ENCODE measurements at regions not wholly inside any gene's neighbourhood (a gene's known extent, or its start where the extent isn't known, plus 50 kb on each side); places are given as distances from the start of the nearest gene placed in this dataset.

DNA sequence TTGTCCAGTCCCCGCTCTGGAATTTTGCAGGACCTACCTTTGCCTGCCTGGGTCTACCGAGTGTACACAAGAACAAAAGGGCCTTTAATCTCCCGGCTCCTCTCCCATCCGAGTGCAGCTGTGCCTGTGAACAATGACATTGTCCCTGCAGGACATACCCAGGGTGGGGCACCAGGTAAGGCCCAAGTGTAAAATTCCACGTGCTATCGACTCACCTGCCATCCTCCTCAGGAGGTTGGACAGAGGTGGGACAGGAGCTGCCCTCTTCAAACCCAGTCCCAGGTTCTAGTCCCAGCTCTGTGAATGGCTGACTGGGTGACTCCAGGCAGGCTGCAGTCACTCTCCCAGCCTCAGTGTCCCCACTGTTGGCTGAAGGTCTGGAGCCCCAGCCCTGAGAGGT, 159.6 kb upstream of the ALDH1B1 start:
- Histone ChIP-seq H3K4me1 (replicated peaks in 1 of 2) (peaks cover 27 to 39% of the 10 kb centered on the region in 2 donors), H3K4me3 (no peak overlapping the region), H3K27ac (no peak overlapping the region)
- ATAC-seq (replicated peaks in 6 of 8), result no peak
- WGBS, 10 experiments, result 40 to 90% (median 65%) methylated on average over 2 to 4 of the region's 6 CpGs; no CpG with 5 or more reads in 6 of the 10 experiments
- in situ Hi-C loops (cut with MboI; ENCODE audit: low pct_unique_long_range_greater_than_20kb in 2 of 9, low sequenced_read_pairs in 9 of 9, unreplicated experiment in 9 of 9), result loop anchor here in 1 of 9 experiments (25.0 kb wide), 1 partner anchor 271 kb away; no protein-coding TSS in a partner anchor

DNA sequence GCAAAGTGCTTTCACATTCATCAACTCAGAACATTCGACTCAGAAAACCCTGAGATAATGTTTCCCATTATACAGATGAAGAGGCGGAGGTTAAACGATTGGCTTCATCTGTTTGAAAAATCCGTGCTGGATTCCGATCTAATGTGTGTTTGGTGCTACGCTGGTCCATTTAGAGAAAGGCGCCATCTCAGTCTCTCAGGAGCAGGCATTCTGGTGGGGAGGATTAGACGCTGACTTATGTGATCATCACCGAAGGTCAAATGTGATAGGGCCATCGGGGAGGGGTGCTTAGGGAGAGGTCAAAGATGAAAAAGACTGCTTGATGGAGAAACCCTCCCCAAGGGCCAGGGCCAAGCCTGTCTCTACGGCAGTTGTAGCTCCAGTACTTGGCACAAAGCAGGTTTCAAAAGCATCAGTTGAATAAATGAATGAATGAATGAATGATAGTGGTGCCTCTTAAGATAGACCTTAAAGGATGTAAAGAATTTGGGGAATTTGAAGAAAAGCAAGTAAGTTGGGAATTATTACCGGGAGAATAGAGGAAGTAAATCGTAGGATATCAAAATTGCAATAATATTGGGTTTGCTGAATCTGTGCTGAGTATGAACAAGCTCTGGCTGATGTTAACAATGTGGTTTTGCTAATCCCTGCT, 160.6 kb upstream of the SHB start:
- 50 to 100% (median 72%) methylated on average over 2 to 11 of the region's 13 CpGs; no CpG with 5 or more reads in 2 of the 10 experiments for WGBS, 10 experiments
- H3K4me1 ChIP-seq (replicated peaks in 1 of 2), result peaks cover 31 to 33% of the 10 kb centered on the region in 2 donors
- ATAC-seq (replicated peaks in 6 of 8), result no peak
- in situ Hi-C loops (cut with MboI; ENCODE audit: low pct_unique_long_range_greater_than_20kb in 2 of 9, low sequenced_read_pairs in 9 of 9, unreplicated experiment in 9 of 9), result loop anchor here in 1 of 9 experiments (25.0 kb wide), 1 partner anchor 267 kb away; no protein-coding TSS in a partner anchor
- no peak overlapping the region for H3K27ac ChIP-seq
- H3K4me3 ChIP-seq, result no peak overlapping the region

DNA sequence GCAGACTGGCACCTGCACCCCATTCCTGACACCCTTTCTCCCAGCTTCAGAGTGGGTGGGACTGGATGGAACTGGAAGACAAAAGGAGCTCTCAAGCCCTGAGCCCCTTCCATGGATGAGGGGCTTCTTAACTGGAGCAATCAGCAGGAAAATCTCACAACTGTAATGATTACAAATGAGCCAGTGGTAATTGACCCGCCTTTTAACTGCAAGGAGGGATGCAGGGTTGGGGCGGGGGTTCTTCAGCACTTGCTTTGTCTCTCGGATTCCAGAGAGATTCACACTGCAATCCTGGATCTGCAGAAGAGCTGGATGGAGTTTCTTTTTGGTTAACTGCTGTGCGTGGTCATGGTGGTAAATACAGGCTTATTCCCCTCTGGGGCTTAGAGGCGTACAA, 160.1 kb upstream of the SHB start:
- no peak overlapping the region for H3K27ac ChIP-seq
- in situ Hi-C loops (cut with MboI; ENCODE audit: low pct_unique_long_range_greater_than_20kb in 2 of 9, low sequenced_read_pairs in 9 of 9, unreplicated experiment in 9 of 9), result loop anchor here in 1 of 9 experiments (25.0 kb wide), 1 partner anchor 267 kb away; no protein-coding TSS in a partner anchor
- ATAC-seq (replicated peaks in 6 of 8), result no peak
- H3K4me1 ChIP-seq (replicated peaks in 1 of 2), result peaks cover 28% of the 10 kb centered on the region in 2 donors
- 40 to 80% (median 59%) methylated on average over 1 to 3 of the region's 5 CpGs; no CpG with 5 or more reads in 3 of the 10 experiments for WGBS, 10 experiments
- H3K4me3 ChIP-seq, result no peak overlapping the region

DNA sequence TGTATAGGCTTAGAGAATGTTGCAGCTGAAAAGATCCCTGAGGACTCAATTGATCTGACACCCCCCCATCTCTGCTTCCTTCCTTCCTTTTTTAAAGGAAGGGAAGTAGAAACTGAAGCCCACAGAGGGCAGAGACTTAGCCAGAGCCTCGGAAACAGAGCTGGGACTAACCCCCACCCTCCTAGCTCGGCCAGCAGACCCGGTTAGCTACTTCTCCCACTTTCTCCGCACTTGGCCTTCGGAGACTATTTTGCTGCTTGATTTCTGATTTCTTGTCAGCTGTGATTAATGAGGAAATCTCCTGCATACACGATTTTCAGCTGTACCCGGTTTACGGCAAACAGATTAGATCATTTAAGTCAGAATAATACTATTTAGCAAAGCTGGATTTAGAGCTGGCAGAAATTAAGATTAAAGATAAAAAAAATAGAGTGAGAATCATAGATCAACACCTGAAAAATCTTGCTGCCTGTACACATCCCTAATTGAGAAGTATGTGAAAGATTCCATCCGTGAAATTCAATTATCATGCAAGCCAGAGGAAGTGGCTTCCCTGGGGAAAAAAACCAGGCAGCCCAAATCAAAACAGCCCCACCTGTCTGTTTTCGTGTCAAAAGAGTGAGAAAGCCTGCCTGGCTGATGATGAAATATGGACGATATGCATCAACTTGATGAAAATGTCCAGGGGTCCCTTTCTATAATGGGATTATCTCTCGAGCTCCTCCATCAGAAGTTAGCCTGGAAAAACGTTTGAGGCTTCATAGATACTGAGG, 159.5 kb upstream of the SHB start:
- H3K27ac ChIP-seq, result no peak overlapping the region
- in situ Hi-C loops (cut with MboI; ENCODE audit: low pct_unique_long_range_greater_than_20kb in 2 of 9, low sequenced_read_pairs in 9 of 9, unreplicated experiment in 9 of 9), result loop anchor here in 1 of 9 experiments (25.0 kb wide), 1 partner anchor 266 kb away; no protein-coding TSS in a partner anchor
- peaks cover 27 to 28% of the 10 kb centered on the region in 2 donors for H3K4me1 ChIP-seq (replicated peaks in 1 of 2)
- WGBS, 10 experiments, result 6 to 48% (median 28%) methylated on average over 2 to 10 of the region's 13 CpGs
- H3K4me3 ChIP-seq, result no peak overlapping the region
- ATAC-seq (replicated peaks in 6 of 8), result no peak

DNA sequence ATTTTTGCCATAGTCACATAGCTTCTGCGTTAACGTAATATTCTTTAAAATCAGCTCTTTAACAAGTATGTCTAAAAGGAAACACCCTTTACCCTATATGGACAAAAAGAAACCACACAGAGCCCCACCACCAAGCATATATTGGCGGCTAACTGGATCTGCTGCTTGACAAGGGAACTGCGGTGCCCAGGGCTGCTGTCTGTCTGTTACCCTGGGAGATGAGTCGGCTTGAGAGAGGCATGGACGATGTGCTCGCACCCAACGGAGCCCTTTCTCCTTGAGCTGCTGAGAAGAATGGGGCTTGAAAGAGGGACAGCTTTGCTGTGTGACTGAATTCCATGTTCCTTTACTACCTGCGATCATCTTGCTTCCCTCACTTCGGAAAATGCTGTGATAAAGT, 158.6 kb upstream of the SHB start:
- Histone ChIP-seq H3K27ac (no peak overlapping the region), H3K4me1 (replicated peaks in 1 of 2) (peaks cover 27 to 28% of the 10 kb centered on the region in 2 donors), H3K4me3 (no peak overlapping the region)
- 5 to 60% (median 22%) methylated on average over 1 to 9 of the region's 10 CpGs; no CpG with 5 or more reads in 2 of the 10 experiments for WGBS, 10 experiments
- ATAC-seq (replicated peaks in 6 of 8), result peak; percentile 32 to 85 (median 67)
- in situ Hi-C loops (cut with MboI; ENCODE audit: low pct_unique_long_range_greater_than_20kb in 2 of 9, low sequenced_read_pairs in 9 of 9, unreplicated experiment in 9 of 9), result loop anchor here in 1 of 9 experiments (25.0 kb wide), 1 partner anchor 265 kb away; no protein-coding TSS in a partner anchor

DNA sequence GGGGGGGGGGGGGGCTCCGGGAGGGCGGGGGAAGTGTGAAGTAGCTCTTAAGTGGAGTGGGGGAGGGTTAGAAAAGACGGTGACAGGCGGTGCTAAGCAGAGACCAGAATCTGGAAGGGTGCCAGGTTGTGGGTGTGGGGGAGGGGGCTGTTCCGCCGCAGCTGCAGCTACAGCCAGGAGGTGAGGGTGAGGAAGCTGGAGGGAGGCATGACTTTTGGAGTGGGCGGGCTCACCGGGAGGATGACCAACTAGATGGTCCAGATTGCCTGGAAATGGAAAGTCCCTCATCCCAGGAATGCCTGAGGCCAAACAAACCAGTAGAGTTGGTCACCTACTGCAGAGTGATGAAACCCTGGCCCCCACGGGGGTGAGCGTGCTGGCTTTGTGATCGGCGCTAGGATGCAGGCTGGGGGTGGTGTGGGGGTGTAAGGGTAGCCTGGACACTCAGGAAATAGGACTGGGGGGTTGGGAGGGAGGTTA, 158.1 kb upstream of the SHB start:
- H3K4me3 ChIP-seq, result peak overlapping the region in 1 of 5 donors; percentile 1
- peaks cover 27 to 28% of the 10 kb centered on the region in 2 donors for H3K4me1 ChIP-seq (replicated peaks in 1 of 2)
- in situ Hi-C loops (cut with MboI; ENCODE audit: low pct_unique_long_range_greater_than_20kb in 2 of 9, low sequenced_read_pairs in 9 of 9, unreplicated experiment in 9 of 9), result loop anchor here in 1 of 9 experiments (25.0 kb wide), 1 partner anchor 265 kb away; no protein-coding TSS in a partner anchor
- H3K27ac ChIP-seq, result peak overlapping the region in 1 of 2 donors; percentile 8
- WGBS, 10 experiments, result 10% methylated on average over 2 of the region's 12 CpGs; no CpG with 5 or more reads in 9 of the 10 experiments
- ATAC-seq (replicated peaks in 6 of 8), result peak; percentile 83 to 93 (median 88)

DNA sequence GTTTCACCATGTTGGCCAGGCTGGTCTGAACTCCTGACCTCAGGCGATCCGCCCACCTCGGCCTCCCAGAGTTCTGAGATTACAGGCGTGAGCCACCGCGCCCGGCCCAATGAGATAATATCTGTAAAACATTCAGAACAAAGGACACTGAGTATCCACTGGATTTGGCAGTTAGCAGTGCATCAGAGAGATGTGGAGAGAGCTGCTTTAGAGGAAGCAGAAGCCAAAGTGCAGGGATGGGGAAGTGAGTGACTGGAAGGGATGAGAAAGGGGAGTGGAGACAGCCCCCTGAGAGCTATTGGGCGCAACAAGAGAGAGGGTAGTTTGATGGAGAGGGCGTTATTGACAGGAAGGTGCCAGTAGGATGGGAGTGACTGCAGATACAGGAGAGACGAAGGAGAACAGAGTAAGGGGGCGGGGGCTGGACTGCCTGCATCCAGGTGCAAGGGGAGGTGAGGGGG, 157.5 kb upstream of the SHB start:
- WGBS, 10 experiments, result 0 to 71% (median 57%) methylated on average over 1 to 9 of the region's 11 CpGs; no CpG with 5 or more reads in 5 of the 10 experiments
- ATAC-seq (replicated peaks in 6 of 8), result peak in 7 of 8 experiments; percentile 1 to 35 (median 12)
- no peak overlapping the region for H3K27ac ChIP-seq
- in situ Hi-C loops (cut with MboI; ENCODE audit: low pct_unique_long_range_greater_than_20kb in 2 of 9, low sequenced_read_pairs in 9 of 9, unreplicated experiment in 9 of 9), result loop anchor here in 1 of 9 experiments (25.0 kb wide), 1 partner anchor 264 kb away; no protein-coding TSS in a partner anchor
- H3K4me3 ChIP-seq, result no peak overlapping the region
- peaks cover 27 to 28% of the 10 kb centered on the region in 2 donors for H3K4me1 ChIP-seq (replicated peaks in 1 of 2)

DNA sequence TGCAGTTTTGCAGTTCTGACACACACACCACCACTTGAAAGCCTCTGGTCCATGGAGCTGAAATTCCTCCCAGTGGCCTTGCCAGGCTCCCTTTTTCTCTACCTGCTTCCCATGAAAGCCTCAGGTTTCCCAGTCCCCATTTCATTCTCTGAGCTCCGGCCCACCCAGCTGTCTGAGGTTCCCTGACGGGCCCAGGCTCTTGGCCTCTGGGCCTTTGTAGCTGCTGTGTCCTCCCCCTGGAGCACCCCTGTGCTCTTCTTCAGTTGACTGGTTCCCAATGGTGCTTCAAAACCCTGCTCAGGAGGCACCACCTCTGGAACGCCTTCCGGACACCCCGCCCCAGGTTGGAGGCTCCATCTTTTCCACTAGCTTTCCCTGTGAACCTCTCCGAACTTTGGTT, 155.9 kb upstream of the SHB start:
- H3K4me1 ChIP-seq (replicated peaks in 1 of 2), result peaks cover 27 to 28% of the 10 kb centered on the region in 2 donors
- WGBS, 10 experiments, result 50 to 100% (median 93%) methylated on average over 1 to 6 of the region's 6 CpGs; no CpG with 5 or more reads in 4 of the 10 experiments
- H3K27ac ChIP-seq, result no peak overlapping the region
- no peak overlapping the region for H3K4me3 ChIP-seq
- in situ Hi-C loops (cut with MboI; ENCODE audit: low pct_unique_long_range_greater_than_20kb in 2 of 9, low sequenced_read_pairs in 9 of 9, unreplicated experiment in 9 of 9), result loop anchor here in 3 of 9 experiments (25.0 kb wide), 4 partner anchors 87 to 263 kb away; no protein-coding TSS in a partner anchor
- ATAC-seq (replicated peaks in 6 of 8), result no peak

DNA sequence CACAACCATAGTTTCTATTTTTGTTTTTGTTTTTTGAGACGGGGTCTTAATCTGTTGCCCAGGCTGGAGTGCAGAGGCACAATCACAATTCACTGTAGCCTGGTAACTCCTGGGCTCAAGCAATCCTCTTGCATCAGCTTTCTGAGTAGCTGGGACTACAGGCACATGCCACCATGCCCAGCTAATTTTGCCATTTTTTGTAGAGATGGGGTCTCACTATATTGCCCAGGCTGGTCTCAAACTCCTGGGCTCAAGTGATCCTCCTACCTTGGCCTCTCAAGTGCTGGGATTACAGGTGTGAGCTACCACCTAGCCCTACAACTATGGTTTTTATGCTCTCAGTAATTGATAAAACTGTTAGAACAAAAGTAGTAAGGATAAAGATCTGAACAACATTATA, 147.5 kb upstream of the SHB start:
- in situ Hi-C loops (cut with MboI; ENCODE audit: low pct_unique_long_range_greater_than_20kb in 2 of 9, low sequenced_read_pairs in 9 of 9, unreplicated experiment in 9 of 9), result loop anchor here in 2 of 9 experiments (25.0 kb wide), 3 partner anchors 96 to 129 kb away; no protein-coding TSS in a partner anchor
- WGBS, 10 experiments, result 0 to 100% (median 77%) methylated on average over 1 of the region's 1 CpG; no CpG with 5 or more reads in 4 of the 10 experiments
- ATAC-seq (replicated peaks in 6 of 8), result no peak

DNA sequence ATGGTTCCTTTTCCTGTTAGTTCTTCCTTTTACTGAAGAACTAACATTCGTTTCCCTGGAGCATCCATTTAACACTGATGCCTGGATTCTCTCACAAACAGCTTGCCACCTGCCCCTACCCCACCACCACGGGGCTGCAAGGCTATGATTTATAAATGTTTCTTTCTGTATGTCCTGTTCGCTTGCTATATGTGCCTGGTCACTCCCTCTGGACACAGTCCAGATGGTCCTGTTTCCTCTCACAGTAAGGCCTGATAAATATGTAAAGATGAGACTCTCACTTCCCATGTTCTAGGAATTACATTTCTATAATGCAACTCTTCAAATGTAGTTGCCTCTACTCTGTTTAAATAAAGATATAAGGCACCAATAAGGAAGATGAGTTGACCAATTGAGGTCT, 146.4 kb upstream of the SHB start:
- Histone ChIP-seq H3K27ac (no peak overlapping the region), H3K4me3 (no peak overlapping the region), H3K4me1 (replicated peaks in 1 of 2) (peaks cover 18 to 23% of the 10 kb centered on the region in 2 donors)
- WGBS, 10 experiments, result 0 to 33% (median 19%) methylated on average over 1 to 3 of the region's 3 CpGs; no CpG with 5 or more reads in 4 of the 10 experiments
- peak in 2 of 8 experiments; percentile 43 to 48 for ATAC-seq (replicated peaks in 6 of 8)
- in situ Hi-C loops (cut with MboI; ENCODE audit: low pct_unique_long_range_greater_than_20kb in 2 of 9, low sequenced_read_pairs in 9 of 9, unreplicated experiment in 9 of 9), result loop anchor here in 2 of 9 experiments (25.0 kb wide), 3 partner anchors 97 to 128 kb away; no protein-coding TSS in a partner anchor

More for the DNA sequence above, 147.5 kb upstream of the SHB start:
- peaks cover 18 to 23% of the 10 kb centered on the region in 2 donors for H3K4me1 ChIP-seq (replicated peaks in 1 of 2)
- H3K4me3 ChIP-seq, result no peak overlapping the region
- H3K27ac ChIP-seq, result no peak overlapping the region

DNA sequence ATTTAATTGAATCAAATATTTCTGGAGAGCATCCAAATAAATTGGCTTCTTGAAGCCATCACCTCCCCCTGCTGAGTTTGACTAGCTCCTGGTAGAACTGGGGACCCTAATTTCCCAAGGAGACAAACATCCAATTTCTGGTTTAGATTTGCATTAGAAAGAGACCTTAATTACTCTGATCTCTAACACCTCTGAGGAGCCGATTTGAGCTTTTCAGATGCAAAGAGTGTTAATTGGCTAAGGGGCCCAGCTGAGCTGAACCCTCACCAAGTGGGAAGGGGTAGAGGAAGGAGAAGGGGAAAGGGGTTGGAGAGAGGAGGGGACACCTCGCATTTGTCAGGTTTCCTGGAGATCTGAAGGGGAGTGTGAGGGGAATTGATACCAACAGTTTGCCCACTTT, 145.4 kb upstream of the SHB start:
- Histone ChIP-seq H3K4me3 (no peak overlapping the region), H3K4me1 (replicated peaks in 1 of 2) (peaks cover 18 to 23% of the 10 kb centered on the region in 2 donors), H3K27ac (no peak overlapping the region)
- in situ Hi-C loops (cut with MboI; ENCODE audit: low pct_unique_long_range_greater_than_20kb in 2 of 9, low sequenced_read_pairs in 9 of 9, unreplicated experiment in 9 of 9), result loop anchor here in 2 of 9 experiments (25.0 kb wide), 3 partner anchors 98 to 127 kb away; no protein-coding TSS in a partner anchor
- ATAC-seq (replicated peaks in 6 of 8), result no peak
- WGBS, 10 experiments, result no CpG with 5 or more reads among the region's 2 CpGs

DNA sequence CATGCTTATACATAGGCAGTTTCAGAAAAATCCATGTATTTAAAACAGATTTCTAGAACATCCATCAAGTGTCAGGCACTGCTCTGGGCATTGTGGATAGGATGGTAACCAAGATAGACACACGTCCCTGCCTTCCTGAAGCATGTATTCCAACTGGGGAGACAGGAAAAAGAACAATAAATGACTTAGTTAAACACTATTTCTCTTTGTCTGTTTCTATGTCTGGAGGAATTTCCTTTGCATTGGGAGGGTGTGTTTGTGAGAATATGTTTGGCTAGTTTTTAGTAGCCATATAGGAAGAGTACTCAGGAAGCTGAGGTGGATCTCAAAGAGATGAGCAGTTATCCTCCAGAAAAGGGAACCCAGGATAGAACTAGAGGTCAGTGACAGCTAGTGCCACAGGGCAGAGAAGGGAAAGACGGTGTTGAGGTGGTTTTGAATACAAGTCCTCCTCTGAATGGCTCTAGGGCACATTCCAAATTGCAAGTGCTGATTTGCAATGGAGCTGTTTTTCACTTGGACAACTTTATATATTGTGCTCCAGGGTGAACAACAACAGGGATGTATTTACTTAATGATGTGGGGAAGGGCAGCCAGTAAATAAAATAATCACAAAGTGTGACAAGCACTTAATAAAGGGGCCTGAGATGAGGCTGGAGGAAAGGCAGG, 144.7 kb upstream of the SHB start:
- no peak overlapping the region for H3K4me3 ChIP-seq
- WGBS, 10 experiments, result 0 to 60% (median 40%) methylated on average over 1 to 2 of the region's 2 CpGs; no CpG with 5 or more reads in 3 of the 10 experiments
- in situ Hi-C loops (cut with MboI; ENCODE audit: low pct_unique_long_range_greater_than_20kb in 2 of 9, low sequenced_read_pairs in 9 of 9, unreplicated experiment in 9 of 9), result loop anchor here in 2 of 9 experiments (25.0 kb wide), 3 partner anchors 99 to 126 kb away; no protein-coding TSS in a partner anchor
- ATAC-seq (replicated peaks in 6 of 8), result peak in 3 of 8 experiments; percentile 72 to 90 (median 79)
- H3K27ac ChIP-seq, result no peak overlapping the region
- peaks cover 18 to 23% of the 10 kb centered on the region in 2 donors for H3K4me1 ChIP-seq (replicated peaks in 1 of 2)
